Endothelial cell of umbilical vein (primary cell): ENCODE measurements at regions not wholly inside any gene's neighbourhood (a gene's known extent, or its start where the extent isn't known, plus 50 kb on each side); places are given as distances from the start of the nearest gene placed in this dataset.

ENCODE experiments used
- BruUV-seq: library from RNA; stranded (reverse); fragments of 400-500 nt; replicated peaks from 2 replicates; lab custom pipeline; 2021; lab: Mats Ljungman, UMichigan
- CTCF ChIA-PET: fragments of 300-600, 350-600 bp; sonication (Branson Sonifier 250); formaldehyde crosslinking; loops from one replicate; lab custom pipeline; 2021; ENCODE audit warnings: antibody characterized with exemption, inconsistent platforms; lab: Charles Lee
- POLR2A ChIA-PET: fragments of 300-600, 350-600 bp; sonication (Branson Sonifier 250); formaldehyde crosslinking; loops from one replicate; lab custom pipeline; 2021; ENCODE audit warnings: antibody characterized with exemption, inconsistent platforms; lab: Charles Lee
- DNase-seq: peaks from one replicate; pipeline ENCODE4 v3.0.0-alpha.2; 2011; ENCODE audit warnings: low read depth, low spot score
- FAIRE-seq: peaks from 2 replicates; lab custom pipeline; 2011; peaks lifted over from hg19 to GRCh38; lab: Jason Lieb, UNC
- H2AFZ ChIP-seq: 2 replicates; pipeline ENCODE4 v1.6.0; 2012; ENCODE audit warnings: low read depth, low read length, control low read depth, inconsistent platforms
- H3K27ac ChIP-seq: 2 replicates; pipeline ENCODE4 v1.5.1; 2011; ENCODE audit warnings: low read depth, mild to moderate bottlenecking, control low read depth, low read length, moderate library complexity; ENCODE audit not compliant: insufficient read depth
- H3K27me3 ChIP-seq, 2 experiments: 2 replicates each; pipeline versions ENCODE4 v1.6.0 to v1.6.1; 2011; ENCODE audit warnings: low read length in 2 of 2, mixed read lengths in 1 of 2; ENCODE audit not compliant: control insufficient read depth in 2 of 2, insufficient read depth in 2 of 2
- H3K36me3 ChIP-seq, 2 experiments: 2 replicates in 1 of 2; 3 replicates in 1 of 2; pipeline ENCODE4 v1.5.1; 2011; ENCODE audit warnings: low read length in 2 of 2, mild to moderate bottlenecking in 1 of 2, moderate library complexity in 1 of 2; ENCODE audit not compliant: control insufficient read depth in 2 of 2, insufficient read depth in 2 of 2; ENCODE audit errors: extremely low read depth in 1 of 2
- H3K4me1 ChIP-seq: 3 replicates; pipeline ENCODE4 v1.5.1; 2011; ENCODE audit warnings: mild to moderate bottlenecking, low read length; ENCODE audit not compliant: control insufficient read depth, insufficient read depth; ENCODE audit errors: extremely low read depth
- H3K4me2 ChIP-seq: 2 replicates; pipeline ENCODE4 v1.6.1; 2011; ENCODE audit warnings: low read length, control low read depth, mixed read lengths; ENCODE audit not compliant: insufficient read depth
- H3K4me3 ChIP-seq, 3 experiments: fragments of 200-600 bp in 1 of 3; sonication (generic), shearing (Covaris generic) in 1 of 3; replicated peaks in 1 of 3; 2 replicates each; pipeline ENCODE4 v1.5.1; 2011 to 2016; ENCODE audit warnings: control low read depth in 3 of 3, low read length in 3 of 3, mild to moderate bottlenecking in 2 of 3, inconsistent platforms in 1 of 3, low read depth in 1 of 3, moderate library complexity in 1 of 3; ENCODE audit not compliant: insufficient read depth in 1 of 3
- H3K79me2 ChIP-seq: 2 replicates; pipeline ENCODE4 v1.6.0; 2012; ENCODE audit warnings: low read length, inconsistent platforms; ENCODE audit not compliant: control insufficient read depth, insufficient read depth
- H3K9ac ChIP-seq: replicated peaks from 2 replicates; pipeline ENCODE3; 2011; ENCODE audit warnings: low read length, control low read depth; ENCODE audit not compliant: insufficient read depth; ENCODE audit errors: extremely low read depth
- H3K9me1 ChIP-seq: replicated peaks from 3 replicates; pipeline ENCODE4 v1.6.0; 2011; ENCODE audit warnings: mild to moderate bottlenecking, low read length; ENCODE audit not compliant: control insufficient read depth, insufficient read depth; ENCODE audit errors: extremely low read depth
- H3K9me3 ChIP-seq: replicated peaks from 2 replicates; pipeline ENCODE4 v1.5.1; 2012; ENCODE audit warnings: low read length, inconsistent platforms; ENCODE audit not compliant: control insufficient read depth, insufficient read depth
- H4K20me1 ChIP-seq: replicated peaks from 2 replicates; pipeline ENCODE3; 2011; ENCODE audit warnings: mild to moderate bottlenecking, low read length; ENCODE audit not compliant: control insufficient read depth, insufficient read depth; ENCODE audit errors: extremely low read depth
- EZH2 ChIP-seq: IDR thresholded peaks from 2 replicates; pipeline ENCODE4 v1.6.1; 2012; ENCODE audit warnings: borderline replicate concordance, low read depth, mild to moderate bottlenecking, moderate library complexity, low read length, inconsistent platforms; ENCODE audit not compliant: severe bottlenecking
- FOS ChIP-seq: IDR thresholded peaks from 2 replicates; pipeline ENCODE4 v1.6.1; 2011; ENCODE audit warnings: mild to moderate bottlenecking, low read length, moderate library complexity, borderline replicate concordance; ENCODE audit not compliant: insufficient read depth
- GATA2 ChIP-seq: IDR thresholded peaks from 2 replicates; pipeline ENCODE4 v1.7.0; 2011; ENCODE audit warnings: low read depth, mild to moderate bottlenecking, moderate library complexity, mixed read lengths, low read length; ENCODE audit not compliant: insufficient read length, insufficient read depth
- JUN ChIP-seq: IDR thresholded peaks from 2 replicates; pipeline ENCODE4 v1.6.1; 2011; ENCODE audit warnings: borderline replicate concordance, low read depth; ENCODE audit not compliant: insufficient read length, insufficient read depth
- MYC ChIP-seq: IDR thresholded peaks from one replicate; pipeline ENCODE4 v1.6.1; 2011; ENCODE audit warnings: mild to moderate bottlenecking, low read depth, low read length
- POLR2A ChIP-seq: IDR thresholded peaks from 2 replicates; pipeline ENCODE4 v1.6.1; 2012; ENCODE audit warnings: low read depth, mild to moderate bottlenecking, control low read depth, low read length
- POLR2AphosphoS5 ChIP-seq: IDR thresholded peaks from 2 replicates; pipeline ENCODE4 v1.6.1; 2012; ENCODE audit warnings: low read depth, mild to moderate bottlenecking, control low read depth, low read length, moderate library complexity; ENCODE audit not compliant: insufficient read depth
- dilution Hi-C: fragments of 300-500 bp; cut with MboI; formaldehyde crosslinking; loops from one replicate; pipeline ENCODE4 v1.15.0; 2019; ENCODE audit warnings: low sequenced_read_pairs; ENCODE audit not compliant: extremely low pct_ligation_motif_present
- intact Hi-C: fragments of 100-400 bp; cut with micrococcal nuclease; formaldehyde crosslinking; loops from one replicate; pipeline ENCODE4 v1.10.0; 2022
- TF ChIP-seq, protein P1 (sequence below): IDR thresholded peaks from 2 replicates; pipeline ENCODE4 v1.6.1; 2011; ENCODE audit not compliant: insufficient read depth, insufficient read length
- TF ChIP-seq, protein P2 (sequence below), 2 donors: IDR thresholded peaks; 1 replicate in 1 of 2; 2 replicates in 1 of 2; pipeline ENCODE4 v1.5.1; 2011; ENCODE audit warnings: low read length in 2 of 2, mild to moderate bottlenecking in 2 of 2, moderate library complexity in 2 of 2, control low read depth in 1 of 2, inconsistent platforms in 1 of 2, low read depth in 1 of 2; ENCODE audit not compliant: insufficient read depth in 1 of 2; ENCODE audit errors: extremely low read depth in 1 of 2

DNA sequence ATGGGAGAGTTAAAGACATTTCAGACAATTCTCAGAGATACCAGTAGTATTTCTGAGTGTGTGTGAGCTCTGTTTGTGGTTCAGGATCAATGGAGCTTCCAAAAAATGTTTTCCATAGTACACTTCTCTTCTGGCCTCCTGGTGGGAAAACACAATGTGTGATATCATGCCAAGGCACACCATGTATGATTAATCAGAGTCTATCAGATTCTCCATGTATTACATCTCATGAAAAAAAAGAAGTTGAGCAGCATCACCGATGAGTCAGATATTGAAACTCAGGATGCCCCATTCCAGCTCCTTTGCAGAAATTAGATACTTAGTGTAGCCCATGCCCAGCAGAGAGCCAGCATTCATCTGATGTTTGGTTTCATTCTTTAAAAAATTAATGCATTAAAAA lies 620.3 kb upstream of the POU3F3 start:
- H4K20me1 ChIP-seq, result no peaks in the 10 kb centered on the region
- H3K4me2 ChIP-seq, result no peak overlapping the region
- intact Hi-C loops (no loop called here), dilution Hi-C loops (no loop called here)
- BruUV-seq, result no TSS peak
- no peaks in the 10 kb centered on the region for H3K36me3 ChIP-seq
- H3K9ac ChIP-seq, result no peak overlapping the region
- H3K4me3 ChIP-seq, result no peak overlapping the region
- no peaks in the 10 kb centered on the region for H3K9me1 ChIP-seq
- DNase-seq, result no peak
- H3K27me3 ChIP-seq, result no peaks in the 10 kb centered on the region
- no peak overlapping the region for H3K27ac ChIP-seq
- no peaks in the 10 kb centered on the region for H3K4me1 ChIP-seq
- ChIA-PET CTCF (no interaction called here), POLR2A (no interaction called here)
- no peak for FAIRE-seq
- H3K9me3 ChIP-seq, result peaks cover 4% of the 10 kb centered on the region
- H2AFZ ChIP-seq, result no peak overlapping the region
- TF ChIP-seq, protein P1, sequence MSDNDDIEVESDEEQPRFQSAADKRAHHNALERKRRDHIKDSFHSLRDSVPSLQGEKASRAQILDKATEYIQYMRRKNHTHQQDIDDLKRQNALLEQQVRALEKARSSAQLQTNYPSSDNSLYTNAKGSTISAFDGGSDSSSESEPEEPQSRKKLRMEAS, result no peak
- TF ChIP-seq, protein P2, sequence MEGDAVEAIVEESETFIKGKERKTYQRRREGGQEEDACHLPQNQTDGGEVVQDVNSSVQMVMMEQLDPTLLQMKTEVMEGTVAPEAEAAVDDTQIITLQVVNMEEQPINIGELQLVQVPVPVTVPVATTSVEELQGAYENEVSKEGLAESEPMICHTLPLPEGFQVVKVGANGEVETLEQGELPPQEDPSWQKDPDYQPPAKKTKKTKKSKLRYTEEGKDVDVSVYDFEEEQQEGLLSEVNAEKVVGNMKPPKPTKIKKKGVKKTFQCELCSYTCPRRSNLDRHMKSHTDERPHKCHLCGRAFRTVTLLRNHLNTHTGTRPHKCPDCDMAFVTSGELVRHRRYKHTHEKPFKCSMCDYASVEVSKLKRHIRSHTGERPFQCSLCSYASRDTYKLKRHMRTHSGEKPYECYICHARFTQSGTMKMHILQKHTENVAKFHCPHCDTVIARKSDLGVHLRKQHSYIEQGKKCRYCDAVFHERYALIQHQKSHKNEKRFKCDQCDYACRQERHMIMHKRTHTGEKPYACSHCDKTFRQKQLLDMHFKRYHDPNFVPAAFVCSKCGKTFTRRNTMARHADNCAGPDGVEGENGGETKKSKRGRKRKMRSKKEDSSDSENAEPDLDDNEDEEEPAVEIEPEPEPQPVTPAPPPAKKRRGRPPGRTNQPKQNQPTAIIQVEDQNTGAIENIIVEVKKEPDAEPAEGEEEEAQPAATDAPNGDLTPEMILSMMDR (IDR thresholded peaks at IDR 0.05; ENCODE audit: extremely low read depth in 1 of 2, insufficient read depth in 1 of 2, low read depth in 1 of 2, low read length in 2 of 2), result no peak
- TF ChIP-seq MYC (no peak), FOS (no peak), POLR2A (no peak), GATA2 (no peak), EZH2 (no peak), POLR2AphosphoS5 (no peak), JUN (no peak)
- no peaks in the 10 kb centered on the region for H3K79me2 ChIP-seq
